ENCODE measurements at regions not wholly inside any gene's neighbourhood (a gene's known extent, or its start where the extent isn't known, plus 50 kb on each side); places are given as distances from the start of the nearest gene placed in this dataset.

- in situ Hi-C loops (cut with MboI), result no loop called here
- Histone ChIP-seq H3K4me2 (ENCODE audit: control insufficient read depth, insufficient read depth) (no peak overlapping the region), H4K20me1 (ENCODE audit: control insufficient read depth, insufficient read depth) (no peaks in the 10 kb centered on the region), H3K9ac (ENCODE audit: control insufficient read depth, insufficient read depth, low read length) (no peak overlapping the region), H3K79me2 (ENCODE audit: control insufficient read depth, insufficient read depth, low read length) (no peaks in the 10 kb centered on the region), H3K4me1 (ENCODE audit: control insufficient read depth, insufficient read depth, low read length) (no peaks in the 10 kb centered on the region), H3K27ac (ENCODE audit: control insufficient read depth, insufficient read depth) (no peak overlapping the region), H3K9me3 (replicated peaks; ENCODE audit: control insufficient read depth, insufficient read depth, low read length) (no peaks in the 10 kb centered on the region), H3K4me3 (no peak overlapping the region), H3K27me3 (replicated peaks in 1 of 2; ENCODE audit: control insufficient read depth in 2 of 2, insufficient read depth in 2 of 2, low read length in 1 of 2) (no peaks in the 10 kb centered on the region; a peak in 1 of 4 replicates), H2AFZ (ENCODE audit: control insufficient read depth, low read depth, low read length) (no peak overlapping the region), H3K36me3 (ENCODE audit: control insufficient read depth in 2 of 2, insufficient read depth in 2 of 2, low read length in 1 of 2) (no peaks in the 10 kb centered on the region)
- no peak for ATAC-seq
- 47% methylated on average over 2 of the region's 2 CpGs for WGBS (ENCODE audit: insufficient coverage, insufficient replicate concordance, low lambda C conversion rate, missing lambda C conversion rate)
- FAIRE-seq, result no peak
- intact Hi-C loops (cut with micrococcal nuclease; ENCODE audit: unreplicated experiment), result no loop called here
- ChIA-PET CTCF (interaction anchor here (0.7 to 4.3 kb wide), 2 partner anchors 13 to 18 kb away, joined by 3 to 35 read pairs; no protein-coding TSS in a partner anchor), POLR2A (no interaction called here), RAD21 (ENCODE audit: unreplicated experiment) (no interaction called here), SMC1A (ENCODE audit: uncharacterized antibody, unreplicated experiment) (no interaction called here)
- no peak for DNase-seq (ENCODE audit: low read depth, low spot score)
- BruUV-seq (replicated peaks), result no TSS peak
- TF ChIP-seq FOXK2 (IDR thresholded peaks at IDR 0.05) (no peak), MLLT1 (IDR thresholded peaks at IDR 0.05) (no peak), ZBTB4 (CRISPR knock-in tag; IDR thresholded peaks at IDR 0.05) (no peak), E4F1 (IDR thresholded peaks at IDR 0.05; ENCODE audit: borderline replicate concordance, partially characterized antibody) (no peak), ZZZ3 (IDR thresholded peaks at IDR 0.05; ENCODE audit: control insufficient read depth, insufficient read length, low read depth) (no peak), TCF7 (IDR thresholded peaks at IDR 0.05; ENCODE audit: borderline replicate concordance) (no peak), WRNIP1 (IDR thresholded peaks at IDR 0.05; ENCODE audit: borderline replicate concordance, low read depth, low read length) (no peak), ELK1 (IDR thresholded peaks at IDR 0.05; ENCODE audit: low read depth, low read length) (no peak), POLR2AphosphoS2 (IDR thresholded peaks at IDR 0.05; ENCODE audit: low read depth, low read length) (no peak), REST (IDR thresholded peaks at IDR 0.05; ENCODE audit: low read depth, low read length) (no peak), ZBED1 (IDR thresholded peaks at IDR 0.05; ENCODE audit: borderline replicate concordance) (no peak), RCOR1 (conservative IDR thresholded peaks at IDR 0.05; ENCODE audit: low read depth, low read length) (no peak), ESRRA (IDR thresholded peaks at IDR 0.05; ENCODE audit: low read length) (no peak)
Measured at GRCh38 chr11:96482193-96482592, 92.4 kb downstream of the JRKL start.

Data from GM12878 (cell line).